ENCODE measurements at regions not wholly inside any gene's neighbourhood (a gene's known extent, or its start where the extent isn't known, plus 50 kb on each side); places are given as distances from the start of the nearest gene placed in this dataset.

GRCh38 chr3:127070776-127071175, 87.9 kb downstream of the PLXNA1 start:
- Histone ChIP-seq H3K4me2 (ENCODE audit: insufficient read depth, low read length) (no peak overlapping the region), H3K27me3 (ENCODE audit: control insufficient read depth in 2 of 2, insufficient read depth in 2 of 2, low read length in 2 of 2) (no peaks in the 10 kb centered on the region), H2AFZ (ENCODE audit: low read depth, low read length) (no peak overlapping the region), H3K9me1 (replicated peaks; ENCODE audit: control insufficient read depth, extremely low read depth, insufficient read depth, low read length) (no peaks in the 10 kb centered on the region), H3K27ac (ENCODE audit: insufficient read depth, low read depth, low read length) (no peak overlapping the region), H3K9ac (replicated peaks; ENCODE audit: extremely low read depth, insufficient read depth, low read length) (no peak overlapping the region), H3K36me3 (ENCODE audit: control insufficient read depth in 2 of 2, extremely low read depth in 1 of 2, insufficient read depth in 2 of 2, low read length in 2 of 2) (no peaks in the 10 kb centered on the region), H3K9me3 (replicated peaks; ENCODE audit: control insufficient read depth, insufficient read depth, low read length) (no peaks in the 10 kb centered on the region), H4K20me1 (replicated peaks; ENCODE audit: control insufficient read depth, extremely low read depth, insufficient read depth, low read length) (no peaks in the 10 kb centered on the region), H3K4me1 (ENCODE audit: control insufficient read depth, extremely low read depth, insufficient read depth, low read length) (no peaks in the 10 kb centered on the region), H3K4me3 (replicated peaks in 1 of 3; ENCODE audit: insufficient read depth in 1 of 3, low read depth in 1 of 3, low read length in 3 of 3) (no peak overlapping the region), H3K79me2 (ENCODE audit: control insufficient read depth, insufficient read depth, low read length) (no peaks in the 10 kb centered on the region)
- TF ChIP-seq POLR2AphosphoS5 (IDR thresholded peaks at IDR 0.05; ENCODE audit: insufficient read depth, low read depth, low read length) (no peak), POLR2A (IDR thresholded peaks at IDR 0.05; ENCODE audit: low read depth, low read length) (no peak), GATA2 (IDR thresholded peaks at IDR 0.05; ENCODE audit: insufficient read depth, insufficient read length, low read depth, low read length) (no peak), EZH2 (IDR thresholded peaks at IDR 0.05; ENCODE audit: borderline replicate concordance, low read depth, low read length, severe bottlenecking) (no peak), FOS (IDR thresholded peaks at IDR 0.05; ENCODE audit: borderline replicate concordance, insufficient read depth, low read length) (no peak), JUN (IDR thresholded peaks at IDR 0.05; ENCODE audit: borderline replicate concordance, insufficient read depth, insufficient read length, low read depth) (no peak), MYC (IDR thresholded peaks at IDR 0.05; ENCODE audit: low read depth, low read length) (no peak)
- TF ChIP-seq, protein P1, sequence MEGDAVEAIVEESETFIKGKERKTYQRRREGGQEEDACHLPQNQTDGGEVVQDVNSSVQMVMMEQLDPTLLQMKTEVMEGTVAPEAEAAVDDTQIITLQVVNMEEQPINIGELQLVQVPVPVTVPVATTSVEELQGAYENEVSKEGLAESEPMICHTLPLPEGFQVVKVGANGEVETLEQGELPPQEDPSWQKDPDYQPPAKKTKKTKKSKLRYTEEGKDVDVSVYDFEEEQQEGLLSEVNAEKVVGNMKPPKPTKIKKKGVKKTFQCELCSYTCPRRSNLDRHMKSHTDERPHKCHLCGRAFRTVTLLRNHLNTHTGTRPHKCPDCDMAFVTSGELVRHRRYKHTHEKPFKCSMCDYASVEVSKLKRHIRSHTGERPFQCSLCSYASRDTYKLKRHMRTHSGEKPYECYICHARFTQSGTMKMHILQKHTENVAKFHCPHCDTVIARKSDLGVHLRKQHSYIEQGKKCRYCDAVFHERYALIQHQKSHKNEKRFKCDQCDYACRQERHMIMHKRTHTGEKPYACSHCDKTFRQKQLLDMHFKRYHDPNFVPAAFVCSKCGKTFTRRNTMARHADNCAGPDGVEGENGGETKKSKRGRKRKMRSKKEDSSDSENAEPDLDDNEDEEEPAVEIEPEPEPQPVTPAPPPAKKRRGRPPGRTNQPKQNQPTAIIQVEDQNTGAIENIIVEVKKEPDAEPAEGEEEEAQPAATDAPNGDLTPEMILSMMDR (IDR thresholded peaks at IDR 0.05; ENCODE audit: extremely low read depth in 1 of 2, insufficient read depth in 1 of 2, low read depth in 1 of 2, low read length in 2 of 2): no peak
- TF ChIP-seq, protein P2, sequence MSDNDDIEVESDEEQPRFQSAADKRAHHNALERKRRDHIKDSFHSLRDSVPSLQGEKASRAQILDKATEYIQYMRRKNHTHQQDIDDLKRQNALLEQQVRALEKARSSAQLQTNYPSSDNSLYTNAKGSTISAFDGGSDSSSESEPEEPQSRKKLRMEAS (IDR thresholded peaks at IDR 0.05; ENCODE audit: insufficient read depth, insufficient read length): no peak
- intact Hi-C loops (cut with micrococcal nuclease): no loop called here
- no peak for FAIRE-seq
- dilution Hi-C loops (cut with MboI; ENCODE audit: extremely low pct_ligation_motif_present, low sequenced_read_pairs): no loop called here
- BruUV-seq (replicated peaks): no TSS peak
- no peak for DNase-seq (ENCODE audit: low read depth, low spot score)
- POLR2A ChIA-PET: no interaction called here
- CTCF ChIA-PET: interaction anchor here (1.6 kb wide), 1 partner anchor 11 kb away, joined by 4 read pairs; no protein-coding TSS in a partner anchor
